ENCODE measurements at regions not wholly inside any gene's neighbourhood (a gene's known extent, or its start where the extent isn't known, plus 50 kb on each side); places are given as distances from the start of the nearest gene placed in this dataset.

DNA sequence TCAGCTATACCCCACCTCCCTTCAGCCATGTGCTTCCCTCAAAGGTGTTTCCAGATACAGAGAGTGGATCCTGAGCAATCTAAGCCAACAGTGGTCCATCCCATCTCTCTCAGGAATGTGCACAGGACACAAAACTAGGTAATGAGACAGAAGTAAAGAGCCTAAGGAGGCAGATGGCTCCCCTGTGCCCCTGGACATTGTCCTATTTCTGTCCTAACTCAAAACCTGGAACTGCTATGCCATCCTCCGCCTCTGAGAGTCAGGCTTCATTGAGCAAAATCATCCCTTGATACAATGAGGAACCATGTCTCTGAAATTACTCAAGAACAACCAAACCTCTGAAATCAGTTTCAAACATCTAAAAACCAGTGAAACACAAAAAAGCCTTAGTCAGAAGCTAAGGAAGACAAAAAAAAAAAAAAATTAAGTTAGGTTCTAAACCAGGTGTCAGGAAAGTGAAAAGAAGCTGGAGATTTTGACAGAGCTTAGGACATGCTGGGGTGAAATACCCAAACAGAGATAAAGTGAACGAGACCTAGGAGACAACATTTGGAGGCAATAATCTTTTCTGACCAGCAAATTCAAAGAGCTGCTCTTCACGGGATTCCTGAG is 200.3 kb upstream of the PLEKHG7 start:
- 67 to 81% methylated on average over 3 of the region's 3 CpGs for WGBS, 2 donors
- Histone ChIP-seq H3K27ac (ENCODE audit: low read depth in 2 of 2, low read length in 1 of 2) (no peak overlapping the region), H3K4me1 (ENCODE audit: control insufficient read depth in 2 of 2, insufficient read depth in 2 of 2, low read length in 1 of 2) (no peaks in the 10 kb centered on the region)

DNA sequence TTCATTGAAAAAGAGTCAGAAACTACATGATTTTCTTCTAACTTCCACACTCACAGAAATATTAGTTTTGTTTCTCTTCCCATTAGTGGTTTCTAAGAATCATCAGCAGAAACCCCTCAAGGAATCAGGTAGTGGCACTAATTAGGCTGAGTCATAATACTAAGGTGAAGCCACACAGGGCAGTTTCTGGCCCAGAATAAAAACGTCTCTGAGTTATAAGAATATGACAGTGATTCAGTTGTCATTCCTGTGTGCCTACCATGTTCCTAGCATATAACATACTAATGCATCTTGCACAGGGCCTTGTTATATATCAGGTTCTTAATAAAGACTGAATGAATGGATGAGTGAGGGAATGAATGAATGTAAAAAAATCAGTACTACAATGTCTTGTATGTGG is 206.0 kb upstream of the PLEKHG7 start:
- no peaks in the 10 kb centered on the region for H3K4me1 ChIP-seq (ENCODE audit: control insufficient read depth in 2 of 2, insufficient read depth in 2 of 2, low read length in 1 of 2)
- no peaks in the 10 kb centered on the region for H3K9me3 ChIP-seq (ENCODE audit: control insufficient read depth in 2 of 2, insufficient read depth in 1 of 2, low read depth in 1 of 2, low read length in 1 of 2)
- H3K4me3 ChIP-seq (ENCODE audit: low read depth in 1 of 2, low read length in 2 of 2), result no peak overlapping the region
- H3K36me3 ChIP-seq (ENCODE audit: control insufficient read depth in 2 of 2, insufficient read depth in 2 of 2, low read length in 1 of 2), result no peaks in the 10 kb centered on the region
- H3K27ac ChIP-seq (ENCODE audit: low read depth in 2 of 2, low read length in 1 of 2), result no peak overlapping the region
- WGBS, 2 donors, result 52 to 62% methylated on average over 1 of the region's 1 CpG
- H3K27me3 ChIP-seq (ENCODE audit: control insufficient read depth in 1 of 2, insufficient read depth in 2 of 2, low read length in 2 of 2), result no peaks in the 10 kb centered on the region

More for the DNA sequence above, 200.3 kb upstream of the PLEKHG7 start:
- Histone ChIP-seq H3K9me3 (ENCODE audit: control insufficient read depth in 2 of 2, insufficient read depth in 1 of 2, low read depth in 1 of 2, low read length in 1 of 2) (no peaks in the 10 kb centered on the region), H3K36me3 (ENCODE audit: control insufficient read depth in 2 of 2, insufficient read depth in 2 of 2, low read length in 1 of 2) (no peaks in the 10 kb centered on the region), H3K4me3 (ENCODE audit: low read depth in 1 of 2, low read length in 2 of 2) (no peak overlapping the region), H3K27me3 (ENCODE audit: control insufficient read depth in 1 of 2, insufficient read depth in 2 of 2, low read length in 2 of 2) (no peaks in the 10 kb centered on the region)

DNA sequence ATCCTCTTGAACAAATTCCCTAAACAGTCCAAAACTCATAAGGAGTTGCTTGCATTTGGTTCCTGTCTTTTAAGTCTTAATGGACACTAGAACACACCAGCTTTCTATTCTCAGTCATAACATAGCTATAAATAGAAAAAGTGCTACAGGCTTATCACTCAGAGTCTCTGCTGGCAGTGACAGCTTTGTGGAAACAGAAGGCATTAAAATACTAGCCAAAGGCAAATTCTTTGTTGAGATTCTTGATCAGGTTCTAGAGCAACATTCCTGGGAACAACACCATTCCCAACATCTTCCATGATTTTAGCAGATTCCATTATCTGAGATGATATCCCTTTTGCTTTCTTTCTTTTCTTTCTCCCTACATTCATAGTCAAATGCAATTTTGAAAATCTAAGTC is 207.7 kb upstream of the PLEKHG7 start:
- Histone ChIP-seq H3K4me3 (ENCODE audit: low read depth in 1 of 2, low read length in 2 of 2) (no peak overlapping the region), H3K36me3 (ENCODE audit: control insufficient read depth in 2 of 2, insufficient read depth in 2 of 2, low read length in 1 of 2) (no peaks in the 10 kb centered on the region)

DNA sequence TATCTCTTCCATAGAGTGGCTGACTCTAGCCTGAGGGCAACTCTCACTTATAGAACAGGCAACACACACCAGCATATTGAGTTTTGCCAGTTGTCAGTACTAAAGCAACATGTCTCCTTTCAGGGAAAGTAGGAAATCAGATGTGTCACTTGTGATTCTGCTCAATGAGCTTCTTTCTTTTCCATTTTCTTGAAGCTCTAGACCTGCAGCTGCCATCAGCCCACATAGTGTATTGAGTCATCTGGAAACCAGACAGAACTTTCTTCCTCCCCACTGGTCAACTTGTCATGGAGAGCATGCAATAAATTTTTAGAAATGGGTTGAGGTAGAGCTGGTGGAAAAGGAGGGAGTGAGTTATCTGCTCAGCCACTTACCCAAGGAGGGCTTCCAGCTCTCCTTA is 209.0 kb upstream of the PLEKHG7 start:
- no peaks in the 10 kb centered on the region for H3K4me1 ChIP-seq (ENCODE audit: control insufficient read depth in 2 of 2, insufficient read depth in 2 of 2, low read length in 1 of 2)
- no peaks in the 10 kb centered on the region for H3K9me3 ChIP-seq (ENCODE audit: control insufficient read depth in 2 of 2, insufficient read depth in 1 of 2, low read depth in 1 of 2, low read length in 1 of 2)
- H3K27me3 ChIP-seq (ENCODE audit: control insufficient read depth in 1 of 2, insufficient read depth in 2 of 2, low read length in 2 of 2), result no peaks in the 10 kb centered on the region
- H3K27ac ChIP-seq (ENCODE audit: low read depth in 2 of 2, low read length in 1 of 2), result no peak overlapping the region
- H3K4me3 ChIP-seq (ENCODE audit: low read depth in 1 of 2, low read length in 2 of 2), result no peak overlapping the region
- H3K36me3 ChIP-seq (ENCODE audit: control insufficient read depth in 2 of 2, insufficient read depth in 2 of 2, low read length in 1 of 2), result no peaks in the 10 kb centered on the region

More for the DNA sequence above, 207.7 kb upstream of the PLEKHG7 start:
- no peaks in the 10 kb centered on the region for H3K27me3 ChIP-seq (ENCODE audit: control insufficient read depth in 1 of 2, insufficient read depth in 2 of 2, low read length in 2 of 2)
- H3K4me1 ChIP-seq (ENCODE audit: control insufficient read depth in 2 of 2, insufficient read depth in 2 of 2, low read length in 1 of 2), result no peaks in the 10 kb centered on the region
- no peaks in the 10 kb centered on the region for H3K9me3 ChIP-seq (ENCODE audit: control insufficient read depth in 2 of 2, insufficient read depth in 1 of 2, low read depth in 1 of 2, low read length in 1 of 2)
- H3K27ac ChIP-seq (ENCODE audit: low read depth in 2 of 2, low read length in 1 of 2), result no peak overlapping the region

DNA sequence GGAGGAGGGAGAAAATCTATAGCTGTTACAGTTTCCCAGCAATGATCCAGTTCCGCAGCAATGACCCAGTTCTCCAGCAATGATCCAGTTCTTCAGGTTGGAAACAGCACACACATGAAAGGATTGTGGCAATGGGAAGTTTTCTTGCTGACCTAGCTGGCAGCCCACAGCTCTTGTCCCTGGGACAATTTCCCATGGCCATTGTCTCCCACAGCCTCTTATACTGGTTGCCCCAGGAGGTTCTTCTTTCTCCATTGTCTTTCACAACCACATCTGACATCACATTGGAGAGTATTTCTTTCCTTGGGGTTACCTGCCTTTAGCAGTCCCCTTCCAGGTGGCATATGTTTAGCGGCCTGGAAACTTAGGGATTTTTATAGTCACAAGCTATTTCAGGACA is 209.8 kb upstream of the PLEKHG7 start:
- Histone ChIP-seq H3K4me1 (ENCODE audit: control insufficient read depth in 2 of 2, insufficient read depth in 2 of 2, low read length in 1 of 2) (no peaks in the 10 kb centered on the region), H3K27ac (ENCODE audit: low read depth in 2 of 2, low read length in 1 of 2) (no peak overlapping the region), H3K27me3 (ENCODE audit: control insufficient read depth in 1 of 2, insufficient read depth in 2 of 2, low read length in 2 of 2) (no peaks in the 10 kb centered on the region), H3K9me3 (ENCODE audit: control insufficient read depth in 2 of 2, insufficient read depth in 1 of 2, low read depth in 1 of 2, low read length in 1 of 2) (no peaks in the 10 kb centered on the region), H3K36me3 (ENCODE audit: control insufficient read depth in 2 of 2, insufficient read depth in 2 of 2, low read length in 1 of 2) (no peaks in the 10 kb centered on the region), H3K4me3 (ENCODE audit: low read depth in 1 of 2, low read length in 2 of 2) (no peak overlapping the region)
- 95 to 98% methylated on average over 2 of the region's 2 CpGs for WGBS, 2 donors

DNA sequence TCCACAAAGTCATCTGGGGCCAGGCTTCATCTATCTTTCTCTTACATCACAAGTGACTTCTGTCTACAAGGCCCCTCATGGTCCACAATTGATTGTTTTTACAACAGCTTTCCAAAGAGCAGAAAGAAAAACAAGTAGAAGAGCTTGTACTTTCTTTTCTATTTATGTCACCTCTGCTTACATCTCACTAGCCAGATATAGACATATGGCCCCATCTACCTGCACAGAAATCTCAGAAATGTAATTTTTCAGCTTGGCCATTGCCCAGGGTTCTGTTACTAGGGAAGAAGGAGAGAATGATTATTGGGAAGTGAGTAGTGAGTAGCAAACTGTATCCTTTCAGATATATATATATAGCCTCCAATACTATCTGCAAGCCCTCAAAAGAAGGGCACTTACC is 210.5 kb upstream of the PLEKHG7 start:
- Histone ChIP-seq H3K4me1 (ENCODE audit: control insufficient read depth in 2 of 2, insufficient read depth in 2 of 2, low read length in 1 of 2) (no peaks in the 10 kb centered on the region), H3K27me3 (ENCODE audit: control insufficient read depth in 1 of 2, insufficient read depth in 2 of 2, low read length in 2 of 2) (no peaks in the 10 kb centered on the region), H3K9me3 (ENCODE audit: control insufficient read depth in 2 of 2, insufficient read depth in 1 of 2, low read depth in 1 of 2, low read length in 1 of 2) (no peaks in the 10 kb centered on the region), H3K36me3 (ENCODE audit: control insufficient read depth in 2 of 2, insufficient read depth in 2 of 2, low read length in 1 of 2) (no peaks in the 10 kb centered on the region), H3K27ac (ENCODE audit: low read depth in 2 of 2, low read length in 1 of 2) (no peak overlapping the region), H3K4me3 (ENCODE audit: low read depth in 1 of 2, low read length in 2 of 2) (no peak overlapping the region)

DNA sequence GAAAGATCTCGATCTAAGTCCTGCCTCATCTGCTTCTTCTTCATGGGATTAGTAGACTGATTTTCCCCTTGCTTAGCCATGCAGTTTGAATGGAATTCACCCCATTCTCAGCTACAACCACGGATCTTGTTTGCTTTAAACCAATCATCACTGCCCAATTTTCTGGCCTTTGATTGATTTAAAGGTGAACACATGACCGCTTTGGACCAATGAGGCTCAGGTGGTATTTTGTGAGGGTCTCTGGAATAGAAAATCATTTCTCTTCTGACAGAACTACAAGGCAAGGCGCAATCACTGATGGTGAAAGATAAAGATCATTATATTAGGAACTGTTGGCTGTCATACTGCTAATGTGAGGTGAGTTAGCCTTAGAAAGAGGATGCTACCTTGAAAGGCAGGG is 213.0 kb upstream of the PLEKHG7 start:
- Histone ChIP-seq H3K4me1 (ENCODE audit: control insufficient read depth in 2 of 2, insufficient read depth in 2 of 2, low read length in 1 of 2) (peaks cover 0 to 2% of the 10 kb centered on the region in 2 donors), H3K36me3 (ENCODE audit: control insufficient read depth in 2 of 2, insufficient read depth in 2 of 2, low read length in 1 of 2) (no peaks in the 10 kb centered on the region), H3K27ac (ENCODE audit: low read depth in 2 of 2, low read length in 1 of 2) (no peak overlapping the region), H3K4me3 (ENCODE audit: low read depth in 1 of 2, low read length in 2 of 2) (no peak overlapping the region), H3K27me3 (ENCODE audit: control insufficient read depth in 1 of 2, insufficient read depth in 2 of 2, low read length in 2 of 2) (no peaks in the 10 kb centered on the region), H3K9me3 (ENCODE audit: control insufficient read depth in 2 of 2, insufficient read depth in 1 of 2, low read depth in 1 of 2, low read length in 1 of 2) (no peaks in the 10 kb centered on the region)
- 86 to 89% methylated on average over 4 of the region's 4 CpGs for WGBS, 2 donors

DNA sequence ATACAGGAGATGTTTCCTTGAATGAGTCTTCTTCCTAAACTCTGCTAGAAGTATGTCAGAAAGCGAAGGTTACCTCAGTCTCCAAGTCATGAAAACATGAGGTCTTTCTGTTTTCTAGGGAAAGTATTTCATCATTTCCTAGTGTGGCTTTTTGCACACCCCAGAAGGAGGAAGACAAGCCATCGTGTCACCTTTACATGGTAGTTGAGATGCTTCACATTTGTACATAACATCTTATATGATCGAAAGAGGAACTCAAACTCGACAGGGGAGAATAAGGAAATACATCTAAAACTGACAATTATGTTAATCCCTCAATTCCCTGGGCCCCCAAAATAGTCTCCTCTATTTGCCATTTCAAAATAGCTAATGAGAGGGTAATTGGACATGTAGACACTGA is 214.1 kb upstream of the PLEKHG7 start:
- 82 to 87% methylated on average over 4 of the region's 4 CpGs for WGBS, 2 donors
- H3K36me3 ChIP-seq (ENCODE audit: control insufficient read depth in 2 of 2, insufficient read depth in 2 of 2, low read length in 1 of 2), result no peaks in the 10 kb centered on the region
- peaks cover 0 to 2% of the 10 kb centered on the region in 2 donors for H3K4me1 ChIP-seq (ENCODE audit: control insufficient read depth in 2 of 2, insufficient read depth in 2 of 2, low read length in 1 of 2)
- no peaks in the 10 kb centered on the region for H3K27me3 ChIP-seq (ENCODE audit: control insufficient read depth in 1 of 2, insufficient read depth in 2 of 2, low read length in 2 of 2)
- H3K9me3 ChIP-seq (ENCODE audit: control insufficient read depth in 2 of 2, insufficient read depth in 1 of 2, low read depth in 1 of 2, low read length in 1 of 2), result no peaks in the 10 kb centered on the region
- no peak overlapping the region for H3K27ac ChIP-seq (ENCODE audit: low read depth in 2 of 2, low read length in 1 of 2)
- no peak overlapping the region for H3K4me3 ChIP-seq (ENCODE audit: low read depth in 1 of 2, low read length in 2 of 2)

DNA sequence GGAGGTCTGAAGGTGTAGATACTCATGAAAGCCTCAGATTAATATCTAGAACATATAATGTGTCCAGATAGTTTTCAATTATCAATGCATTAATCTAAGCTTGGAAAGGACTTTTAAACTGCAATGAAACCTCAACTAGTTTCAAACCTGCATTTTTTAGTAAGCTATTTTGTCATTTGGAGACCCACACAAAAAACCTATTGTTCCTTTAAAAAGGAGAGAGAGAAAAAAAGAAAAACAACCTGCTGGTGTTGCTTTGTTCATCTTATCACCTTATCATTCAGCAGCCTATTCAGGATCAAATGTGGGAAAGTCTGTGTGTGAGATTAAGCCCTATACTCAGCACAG is 215.7 kb upstream of the PLEKHG7 start:
- Histone ChIP-seq H3K9me3 (ENCODE audit: control insufficient read depth in 2 of 2, insufficient read depth in 1 of 2, low read depth in 1 of 2, low read length in 1 of 2) (no peaks in the 10 kb centered on the region), H3K27me3 (ENCODE audit: control insufficient read depth in 1 of 2, insufficient read depth in 2 of 2, low read length in 2 of 2) (no peaks in the 10 kb centered on the region), H3K4me1 (ENCODE audit: control insufficient read depth in 2 of 2, insufficient read depth in 2 of 2, low read length in 1 of 2) (peaks cover 0 to 2% of the 10 kb centered on the region in 2 donors), H3K4me3 (ENCODE audit: low read depth in 1 of 2, low read length in 2 of 2) (no peak overlapping the region), H3K27ac (ENCODE audit: low read depth in 2 of 2, low read length in 1 of 2) (no peak overlapping the region), H3K36me3 (ENCODE audit: control insufficient read depth in 2 of 2, insufficient read depth in 2 of 2, low read length in 1 of 2) (no peaks in the 10 kb centered on the region)

DNA sequence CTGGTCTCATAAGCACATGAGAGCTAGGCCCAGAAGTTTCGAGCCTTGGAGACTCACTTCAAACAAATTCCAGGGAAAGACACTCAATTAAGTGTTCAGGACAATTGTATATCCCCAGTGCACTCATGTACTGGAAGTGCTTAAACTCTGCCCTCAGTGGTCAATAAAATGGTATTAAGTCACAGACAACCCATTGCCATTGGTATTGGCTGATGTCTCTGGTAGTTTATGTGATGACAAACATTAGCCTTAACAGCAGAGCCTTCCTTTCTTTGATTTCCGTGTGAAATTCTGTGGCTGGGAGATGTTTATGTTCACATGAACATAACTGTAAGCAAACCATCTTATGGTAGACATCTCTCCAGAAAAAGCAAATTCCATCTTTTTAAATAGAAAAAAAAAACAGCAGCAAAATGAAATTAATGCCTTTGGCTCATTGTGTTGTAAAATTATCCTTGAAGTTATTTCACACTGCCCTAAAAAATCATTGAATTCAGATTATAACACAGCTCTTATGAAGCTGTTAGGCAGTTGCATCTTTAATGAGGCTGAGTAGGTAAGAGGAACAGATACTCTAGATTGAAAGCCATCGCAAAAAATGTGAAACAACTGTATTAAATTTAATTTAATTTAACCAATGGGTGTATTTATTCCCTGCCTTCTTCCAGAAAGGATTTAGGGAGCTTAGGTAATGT is 216.2 kb upstream of the PLEKHG7 start:
- 73 to 75% methylated on average over 3 of the region's 3 CpGs for WGBS, 2 donors
- Histone ChIP-seq H3K36me3 (ENCODE audit: control insufficient read depth in 2 of 2, insufficient read depth in 2 of 2, low read length in 1 of 2) (no peaks in the 10 kb centered on the region), H3K27me3 (ENCODE audit: control insufficient read depth in 1 of 2, insufficient read depth in 2 of 2, low read length in 2 of 2) (no peaks in the 10 kb centered on the region), H3K4me3 (ENCODE audit: low read depth in 1 of 2, low read length in 2 of 2) (no peak overlapping the region), H3K27ac (ENCODE audit: low read depth in 2 of 2, low read length in 1 of 2) (no peak overlapping the region), H3K9me3 (ENCODE audit: control insufficient read depth in 2 of 2, insufficient read depth in 1 of 2, low read depth in 1 of 2, low read length in 1 of 2) (no peaks in the 10 kb centered on the region), H3K4me1 (ENCODE audit: control insufficient read depth in 2 of 2, insufficient read depth in 2 of 2, low read length in 1 of 2) (peaks cover 0 to 2% of the 10 kb centered on the region in 2 donors)
